ENCODE measurements at regions not wholly inside any gene's neighbourhood (a gene's known extent, or its start where the extent isn't known, plus 50 kb on each side); places are given as distances from the start of the nearest gene placed in this dataset.
"Not testable (repeated sequence)": the region's sequence is repeated elsewhere in the genome, so short reads cannot be mapped to it uniquely, and the experiment has no call there.

DNA sequence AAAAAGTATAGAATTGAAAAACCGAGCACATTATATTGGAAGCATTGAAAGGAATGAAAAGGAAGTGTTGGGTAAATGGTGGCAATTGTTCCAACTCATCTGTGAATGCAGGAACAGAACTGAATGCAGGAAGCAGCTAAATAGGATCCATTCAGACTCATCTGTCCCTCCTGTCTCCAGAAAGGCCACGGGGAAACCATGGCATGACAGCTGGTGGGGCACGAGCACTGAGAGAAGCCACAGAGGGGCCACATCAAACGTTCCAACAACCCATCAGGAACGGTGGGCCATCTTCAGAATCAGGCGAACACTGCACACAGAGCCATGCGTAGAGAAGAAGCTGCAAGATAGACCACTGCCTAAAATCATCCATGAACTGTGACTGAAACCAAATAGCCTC is 138.5 kb upstream of the SLC35G4 start:
- in situ Hi-C loops (cut with HindIII; ENCODE audit: low pct_unique_long_range_greater_than_20kb, low sequenced_read_pairs): no loop called here
- DNase-seq (ENCODE audit: low read depth in 1 of 2, low spot score in 1 of 2): no peak

GRCh38 chr18:11468617-11469016 is 140.8 kb upstream of the SLC35G4 start:
- TF ChIP-seq JUND (IDR thresholded peaks at IDR 0.05; ENCODE audit: low read depth): no peak

More for the DNA sequence above, 138.5 kb upstream of the SLC35G4 start:
- no peak for TF ChIP-seq JUND (IDR thresholded peaks at IDR 0.05; ENCODE audit: low read depth)

DNA sequence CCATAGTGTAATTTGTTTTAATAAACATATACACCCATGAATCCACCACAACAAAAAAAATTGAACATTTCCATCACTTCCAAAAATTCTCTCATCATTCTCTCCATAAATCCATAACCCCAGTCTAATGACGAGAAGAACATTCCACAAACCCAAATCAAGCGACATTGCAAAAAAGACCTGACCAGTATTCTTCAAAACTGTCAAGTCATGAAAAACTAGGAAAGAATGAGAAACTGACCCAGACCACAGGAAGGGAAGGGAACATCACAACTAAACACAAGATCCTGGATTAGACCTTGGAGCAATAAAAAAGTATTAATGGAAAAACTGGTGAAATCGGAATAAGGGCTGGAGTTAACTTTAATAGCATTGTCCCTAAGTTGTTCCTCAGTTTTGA is 141.3 kb upstream of the SLC35G4 start:
- TF ChIP-seq JUND (IDR thresholded peaks at IDR 0.05; ENCODE audit: low read depth): no peak
- no peak for DNase-seq (ENCODE audit: low read depth in 1 of 2, low spot score in 1 of 2)
- in situ Hi-C loops (cut with HindIII; ENCODE audit: low pct_unique_long_range_greater_than_20kb, low sequenced_read_pairs): no loop called here

More at GRCh38 chr18:11468617-11469016, 140.8 kb upstream of the SLC35G4 start:
- in situ Hi-C loops (cut with HindIII; ENCODE audit: low pct_unique_long_range_greater_than_20kb, low sequenced_read_pairs): no loop called here
- DNase-seq (ENCODE audit: low read depth in 1 of 2, low spot score in 1 of 2): no peak

- DNase-seq (ENCODE audit: low read depth in 1 of 2, low spot score in 1 of 2): no peak
- in situ Hi-C loops (cut with HindIII; ENCODE audit: low pct_unique_long_range_greater_than_20kb, low sequenced_read_pairs): no loop called here
- no peak for TF ChIP-seq JUND (IDR thresholded peaks at IDR 0.05; ENCODE audit: low read depth)
Observed at GRCh38 chr18:11467611-11468010, 141.8 kb upstream of the SLC35G4 start.

GRCh38 chr18:11464129-11464528 is 145.3 kb upstream of the SLC35G4 start:
- in situ Hi-C loops (cut with HindIII; ENCODE audit: low pct_unique_long_range_greater_than_20kb, low sequenced_read_pairs): no loop called here
- no peak for DNase-seq (ENCODE audit: low read depth in 1 of 2, low spot score in 1 of 2)
- TF ChIP-seq JUND (IDR thresholded peaks at IDR 0.05; ENCODE audit: low read depth): no peak

GRCh38 chr18:11458447-11458846 is 150.9 kb upstream of the SLC35G4 start:
- in situ Hi-C loops (cut with HindIII; ENCODE audit: low pct_unique_long_range_greater_than_20kb, low sequenced_read_pairs): no loop called here
- TF ChIP-seq JUND (IDR thresholded peaks at IDR 0.05; ENCODE audit: low read depth): no peak
- DNase-seq (ENCODE audit: low read depth in 1 of 2, low spot score in 1 of 2): no peak

DNA sequence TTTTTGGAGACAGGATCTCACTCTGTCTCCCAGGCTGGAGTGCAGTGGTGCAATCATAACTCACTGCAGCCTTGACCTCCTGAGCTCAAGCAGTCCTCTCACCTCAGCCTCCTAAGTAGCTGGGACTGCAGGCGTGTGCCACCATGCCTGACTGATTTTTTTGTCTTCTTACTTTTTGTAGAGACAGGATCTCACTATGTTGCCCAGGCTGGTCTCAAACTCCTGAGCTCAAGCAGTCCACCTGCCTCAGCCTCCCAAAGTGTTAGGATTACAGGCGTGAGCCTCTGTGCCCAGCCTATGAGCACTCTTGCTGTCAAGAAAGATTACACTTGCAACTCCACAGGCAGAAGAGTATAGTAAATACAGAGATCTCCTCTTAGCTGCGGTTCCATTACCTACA is 151.5 kb upstream of the SLC35G4 start:
- DNase-seq (ENCODE audit: low read depth in 1 of 2, low spot score in 1 of 2); in situ Hi-C loops (cut with HindIII; ENCODE audit: low pct_unique_long_range_greater_than_20kb, low sequenced_read_pairs): not testable (repeated sequence)

DNA sequence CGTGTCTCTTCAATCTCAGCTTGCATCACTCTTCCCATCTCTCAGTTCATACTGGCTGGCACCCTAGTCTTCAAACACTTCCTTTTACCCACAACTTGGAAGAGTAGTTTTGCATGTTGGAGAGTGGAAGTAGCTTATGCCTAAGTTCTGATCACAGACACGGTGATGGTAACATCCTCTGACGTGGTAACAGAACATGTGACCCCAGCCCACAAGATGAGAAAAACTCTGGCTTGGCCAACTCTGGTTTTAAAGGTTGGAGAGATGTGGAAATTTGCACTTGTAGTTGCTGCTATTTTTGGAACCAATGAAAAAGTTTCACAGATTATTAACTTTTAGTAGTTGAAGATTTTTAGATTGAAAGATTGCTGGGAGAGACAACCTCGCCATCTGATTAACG is 155.4 kb upstream of the SLC35G4 start:
- in situ Hi-C loops (cut with HindIII; ENCODE audit: low pct_unique_long_range_greater_than_20kb, low sequenced_read_pairs): no loop called here
- no peak for TF ChIP-seq JUND (IDR thresholded peaks at IDR 0.05; ENCODE audit: low read depth)
- DNase-seq (ENCODE audit: low read depth in 1 of 2, low spot score in 1 of 2): no peak

GRCh38 chr18:11444169-11444568 is 165.2 kb upstream of the SLC35G4 start:
- in situ Hi-C loops (cut with HindIII; ENCODE audit: low pct_unique_long_range_greater_than_20kb, low sequenced_read_pairs); DNase-seq (ENCODE audit: low read depth in 1 of 2, low spot score in 1 of 2): not testable (repeated sequence)

DNA sequence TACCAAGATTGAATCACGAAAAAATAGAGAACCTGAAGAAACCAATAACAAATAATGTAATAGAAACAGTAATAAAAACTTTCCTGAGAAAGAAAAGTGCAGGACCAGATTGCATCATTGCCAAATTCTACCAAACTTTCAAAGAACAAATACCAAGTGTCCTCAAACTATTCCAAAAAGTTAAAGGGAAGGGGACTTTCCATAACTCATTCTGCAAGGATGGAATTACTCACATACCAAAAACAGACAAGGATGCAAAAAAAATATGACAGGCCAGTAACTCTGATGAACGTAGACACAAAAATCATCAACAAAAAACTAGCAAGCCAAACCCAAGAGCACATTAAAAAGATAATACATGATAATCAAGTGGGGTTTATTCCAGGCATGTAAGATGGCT is 172.3 kb upstream of the SLC35G4 start:
- no peak for DNase-seq (ENCODE audit: low read depth in 1 of 2, low spot score in 1 of 2)
- in situ Hi-C loops (cut with HindIII; ENCODE audit: low pct_unique_long_range_greater_than_20kb, low sequenced_read_pairs): no loop called here
- TF ChIP-seq JUND (IDR thresholded peaks at IDR 0.05; ENCODE audit: low read depth): no peak

DNA sequence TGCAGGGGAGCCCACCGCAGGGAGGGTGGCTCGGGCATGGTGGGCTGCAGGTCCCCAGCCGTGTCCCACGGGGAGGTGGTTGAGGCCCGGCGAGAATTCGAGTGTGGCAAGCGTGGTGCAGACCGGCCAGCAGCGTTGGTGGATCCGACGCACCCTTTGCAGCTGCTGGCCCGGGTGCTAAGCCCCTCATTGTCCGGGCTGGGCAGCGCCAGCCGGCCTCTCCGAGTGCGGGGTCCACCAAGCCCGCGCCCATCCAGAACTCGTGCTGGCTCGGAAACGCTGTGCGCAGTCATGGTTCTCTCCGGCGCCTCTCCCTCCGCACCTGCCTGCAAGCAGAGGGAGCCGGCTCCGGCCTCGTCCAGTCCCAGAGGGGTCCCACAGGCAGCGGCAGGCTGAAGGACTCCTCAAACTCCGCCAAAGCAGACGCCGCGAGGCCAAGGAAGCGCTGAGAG is 177.0 kb upstream of the SLC35G4 start:
- DNase-seq (ENCODE audit: low read depth in 1 of 2, low spot score in 1 of 2): no peak
- in situ Hi-C loops (cut with HindIII; ENCODE audit: low pct_unique_long_range_greater_than_20kb, low sequenced_read_pairs): no loop called here
- TF ChIP-seq JUND (IDR thresholded peaks at IDR 0.05; ENCODE audit: low read depth): no peak

GRCh38 chr18:11429876-11430275 is 179.5 kb upstream of the SLC35G4 start:
- in situ Hi-C loops (cut with HindIII; ENCODE audit: low pct_unique_long_range_greater_than_20kb, low sequenced_read_pairs): no loop called here
- no peak for TF ChIP-seq JUND (IDR thresholded peaks at IDR 0.05; ENCODE audit: low read depth)
- no peak for DNase-seq (ENCODE audit: low read depth in 1 of 2, low spot score in 1 of 2)

DNA sequence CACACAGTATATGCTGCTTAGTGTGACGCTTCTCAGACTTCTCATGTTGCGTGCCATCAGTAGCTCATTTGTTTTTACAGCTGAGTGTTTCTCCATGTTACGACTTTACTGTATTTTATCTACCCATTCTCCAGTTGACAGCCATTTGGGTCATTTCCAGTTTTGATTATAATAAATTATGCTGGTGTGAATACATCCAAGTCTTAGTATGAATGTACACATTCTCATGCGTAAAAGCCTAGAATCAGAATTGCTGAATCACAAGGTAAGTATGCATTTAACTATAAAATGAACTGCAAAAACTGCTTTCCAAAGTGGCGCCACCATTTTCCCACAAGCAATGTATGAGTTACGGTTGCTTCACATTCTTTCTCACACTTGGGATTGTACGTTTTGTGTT is 184.2 kb upstream of the SLC35G4 start:
- no peak for DNase-seq (ENCODE audit: low read depth in 1 of 2, low spot score in 1 of 2)

GRCh38 chr18:11419338-11419737 is 190.1 kb upstream of the SLC35G4 start:
- no peak for DNase-seq (ENCODE audit: low read depth in 1 of 2, low spot score in 1 of 2)
- in situ Hi-C loops (cut with HindIII; ENCODE audit: low pct_unique_long_range_greater_than_20kb, low sequenced_read_pairs): no loop called here
- TF ChIP-seq JUND (IDR thresholded peaks at IDR 0.05; ENCODE audit: low read depth): no peak

More for the DNA sequence above, 184.2 kb upstream of the SLC35G4 start:
- in situ Hi-C loops (cut with HindIII; ENCODE audit: low pct_unique_long_range_greater_than_20kb, low sequenced_read_pairs): no loop called here
- no peak for TF ChIP-seq JUND (IDR thresholded peaks at IDR 0.05; ENCODE audit: low read depth)

Measured in T47D (cell line).